Nephron progenitor cell (in vitro differentiated cells): ENCODE measurements at regions not wholly inside any gene's neighbourhood (a gene's known extent, or its start where the extent isn't known, plus 50 kb on each side); places are given as distances from the start of the nearest gene placed in this dataset.
"Not testable (repeated sequence)": the region's sequence is repeated elsewhere in the genome, so short reads cannot be mapped to it uniquely, and the experiment has no call there.

ENCODE experiments used
- DNase-seq: peaks from one replicate; pipeline ENCODE4 v3.0.0; 2021
- H3K27ac Mint-ChIP-seq: 2 replicates; pipeline ENCODE4 v1.8.0; 2021; ENCODE audit warnings: mild to moderate bottlenecking, moderate library complexity, mixed read lengths
- H3K27me3 Mint-ChIP-seq: 2 replicates; pipeline ENCODE4 v1.8.0; 2021; ENCODE audit warnings: mild to moderate bottlenecking, low read depth, mixed read lengths; ENCODE audit not compliant: poor library complexity
- H3K36me3 Mint-ChIP-seq: 2 replicates; pipeline ENCODE4 v1.8.0; 2021; ENCODE audit warnings: low read depth, mixed read lengths
- H3K4me1 Mint-ChIP-seq: 2 replicates; pipeline ENCODE4 v1.8.0; 2021; ENCODE audit warnings: mixed read lengths
- H3K4me3 Mint-ChIP-seq: 2 replicates; pipeline ENCODE4 v1.8.0; 2021; ENCODE audit warnings: mild to moderate bottlenecking, moderate library complexity, mixed read lengths
- H3K9me3 Mint-ChIP-seq: 2 replicates; pipeline ENCODE4 v1.8.0; 2021; ENCODE audit warnings: mild to moderate bottlenecking, moderate library complexity, mixed read lengths
- CTCF ChIP-seq: fragments of 200-600 bp; sonication (generic); IDR thresholded peaks from 2 replicates; pipeline ENCODE4 v1.5.0; 2021; ENCODE audit warnings: antibody characterized with exemption

- no peaks in the 10 kb centered on the region for H3K36me3 Mint-ChIP-seq
- TF ChIP-seq CTCF: no peak
- no peak for DNase-seq
- peaks cover 6% of the 10 kb centered on the region for H3K4me1 Mint-ChIP-seq
- H3K9me3 Mint-ChIP-seq: no peaks in the 10 kb centered on the region
- H3K27me3 Mint-ChIP-seq: peaks cover 3% of the 10 kb centered on the region
- no peak overlapping the region for H3K27ac Mint-ChIP-seq
- no peak overlapping the region for H3K4me3 Mint-ChIP-seq
These were observed 524.0 kb upstream of the PFKP start for GRCh38 chr10:2543142-2543886.

- no peak for TF ChIP-seq CTCF
- Mint-ChIP-seq H3K4me1 (peaks cover 6% of the 10 kb centered on the region), H3K27me3 (peaks cover 3% of the 10 kb centered on the region), H3K36me3 (no peaks in the 10 kb centered on the region), H3K27ac (no peak overlapping the region), H3K4me3 (no peak overlapping the region), H3K9me3 (no peaks in the 10 kb centered on the region)
- DNase-seq: no peak
These were observed 526.2 kb upstream of the PFKP start for GRCh38 chr10:2541176-2541575.

GRCh38 chr10:2529945-2530344, 537.4 kb upstream of the PFKP start:
- peaks cover 5% of the 10 kb centered on the region for H3K27me3 Mint-ChIP-seq
- TF ChIP-seq CTCF: no peak
- no peaks in the 10 kb centered on the region for H3K9me3 Mint-ChIP-seq
- no peak for DNase-seq
- H3K36me3 Mint-ChIP-seq: no peaks in the 10 kb centered on the region
- H3K27ac Mint-ChIP-seq: no peak overlapping the region
- H3K4me3 Mint-ChIP-seq: no peak overlapping the region
- no peaks in the 10 kb centered on the region for H3K4me1 Mint-ChIP-seq

GRCh38 chr10:2525781-2526180, 541.6 kb upstream of the PFKP start:
- DNase-seq: no peak
- Mint-ChIP-seq H3K27ac (peak overlapping the region; percentile 64), H3K9me3 (peaks cover 15% of the 10 kb centered on the region), H3K27me3 (peaks cover 7% of the 10 kb centered on the region), H3K4me1 (no peaks in the 10 kb centered on the region), H3K4me3 (no peak overlapping the region), H3K36me3 (no peaks in the 10 kb centered on the region)
- no peak for TF ChIP-seq CTCF

GRCh38 chr10:2519139-2519538, 548.2 kb upstream of the PFKP start:
- Mint-ChIP-seq H3K27ac (no peak overlapping the region), H3K4me1 (no peaks in the 10 kb centered on the region), H3K9me3 (peaks cover 9% of the 10 kb centered on the region), H3K36me3 (no peaks in the 10 kb centered on the region), H3K27me3 (peaks cover 14% of the 10 kb centered on the region), H3K4me3 (no peak overlapping the region)
- TF ChIP-seq CTCF: no peak
- no peak for DNase-seq

GRCh38 chr10:2509081-2509531, 558.2 kb upstream of the PFKP start:
- no peak overlapping the region for H3K4me3 Mint-ChIP-seq
- H3K9me3 Mint-ChIP-seq: no peaks in the 10 kb centered on the region
- H3K4me1 Mint-ChIP-seq: no peaks in the 10 kb centered on the region
- H3K27me3 Mint-ChIP-seq: peaks cover 20% of the 10 kb centered on the region
- no peaks in the 10 kb centered on the region for H3K36me3 Mint-ChIP-seq
- no peak overlapping the region for H3K27ac Mint-ChIP-seq
- no peak for DNase-seq
- no peak for TF ChIP-seq CTCF

GRCh38 chr10:2501366-2501940, 565.9 kb upstream of the PFKP start:
- not testable (repeated sequence) for H3K36me3 Mint-ChIP-seq, H3K4me3 Mint-ChIP-seq, H3K27ac Mint-ChIP-seq, H3K27me3 Mint-ChIP-seq, H3K4me1 Mint-ChIP-seq, DNase-seq
- peaks cover 13% of the 10 kb centered on the region for H3K9me3 Mint-ChIP-seq
